ENCODE measurements at regions not wholly inside any gene's neighbourhood (a gene's known extent, or its start where the extent isn't known, plus 50 kb on each side); places are given as distances from the start of the nearest gene placed in this dataset.

- no peak for DNase-seq
- no peak for ATAC-seq
Measured at GRCh38 chr7:35386082-35386815, 132.3 kb upstream of the TBX20 start.

- DNase-seq (no peak), ATAC-seq (no peak)
Measured at GRCh38 chr7:35384761-35385700, 131.1 kb upstream of the TBX20 start.

GRCh38 chr7:35380739-35381224 lies 126.9 kb upstream of the TBX20 start:
- ATAC-seq (no peak), DNase-seq (no peak)

- ATAC-seq, result no peak
Measured at GRCh38 chr7:35379481-35379880, 125.6 kb upstream of the TBX20 start.

GRCh38 chr7:35375516-35375915 lies 121.6 kb upstream of the TBX20 start:
- no peak for DNase-seq
- no peak for ATAC-seq

More at GRCh38 chr7:35379481-35379880, 125.6 kb upstream of the TBX20 start:
- DNase-seq, result no peak

GRCh38 chr7:35374858-35375257 lies 121.0 kb upstream of the TBX20 start:
- ATAC-seq (no peak), DNase-seq (no peak)

- no peak for ATAC-seq
- DNase-seq, result no peak
Measured at GRCh38 chr7:35371221-35371620, 117.3 kb upstream of the TBX20 start.

- ATAC-seq, result no peak
- DNase-seq, result no peak
Measured at GRCh38 chr7:35370687-35371086, 116.8 kb upstream of the TBX20 start.

- ATAC-seq (no peak), DNase-seq (no peak)
Measured at GRCh38 chr7:35366167-35367155, 112.6 kb upstream of the TBX20 start.

GRCh38 chr7:35365523-35365922 lies 111.6 kb upstream of the TBX20 start:
- ATAC-seq, result no peak

GRCh38 chr7:35362341-35362740 lies 108.4 kb upstream of the TBX20 start:
- DNase-seq (no peak), ATAC-seq (no peak)

More at GRCh38 chr7:35365523-35365922, 111.6 kb upstream of the TBX20 start:
- DNase-seq, result no peak

- ATAC-seq, result no peak
- no peak for DNase-seq
Measured at GRCh38 chr7:35359423-35359822, 105.5 kb upstream of the TBX20 start.

- no peak for DNase-seq
- no peak for ATAC-seq
Measured at GRCh38 chr7:35356495-35356894, 102.6 kb upstream of the TBX20 start.

- DNase-seq, result no peak
- ATAC-seq, result no peak
Measured at GRCh38 chr7:35355911-35356310, 102.0 kb upstream of the TBX20 start.

GRCh38 chr7:35355199-35355598 lies 101.3 kb upstream of the TBX20 start:
- no peak for ATAC-seq
- no peak for DNase-seq

- DNase-seq (no peak), ATAC-seq (no peak)
Measured at GRCh38 chr7:35353481-35353880, 99.6 kb upstream of the TBX20 start.

GRCh38 chr7:35351466-35351865 lies 97.6 kb upstream of the TBX20 start:
- DNase-seq, result no peak
- ATAC-seq, result no peak

GRCh38 chr7:35348611-35349400 lies 94.9 kb upstream of the TBX20 start:
- ATAC-seq, result no peak
- DNase-seq, result no peak

- no peak for ATAC-seq
- DNase-seq, result no peak
Measured at GRCh38 chr7:35342786-35343185, 88.9 kb upstream of the TBX20 start.

GRCh38 chr7:35339811-35340210 lies 85.9 kb upstream of the TBX20 start:
- ATAC-seq, result no peak
- no peak for DNase-seq

GRCh38 chr7:35336444-35336843 lies 82.5 kb upstream of the TBX20 start:
- DNase-seq (no peak), ATAC-seq (no peak)
